Spleen (tissue), 11 donors: ENCODE measurements at regions not wholly inside any gene's neighbourhood (a gene's known extent, or its start where the extent isn't known, plus 50 kb on each side); places are given as distances from the start of the nearest gene placed in this dataset.

Experiments used
- DNase-seq: peaks from one replicate; pipeline ENCODE4 v3.0.0-alpha.2; 2020
- H3K27ac ChIP-seq, 8 donors: fragments of 200-600 bp; sonication (generic) in 7 of 8; 1 replicate in 4 of 8; 2 replicates in 4 of 8; pipeline versions ENCODE4 v1.5.0 to v1.8.0; 2016 to 2021; ENCODE audit warnings: inconsistent platforms in 4 of 8, mild to moderate bottlenecking in 4 of 8, moderate library complexity in 1 of 8
- H3K27me3 ChIP-seq, 7 donors: fragments of 200-600 bp; sonication (generic) in 6 of 7; replicated peaks in 1 of 7; 1 replicate in 4 of 7; 2 replicates in 3 of 7; pipeline versions ENCODE4 v1.5.0 to v1.8.0; 2016 to 2021; ENCODE audit warnings: inconsistent platforms in 3 of 7, mild to moderate bottlenecking in 1 of 7
- H3K36me3 ChIP-seq, 6 donors: fragments of 200-600 bp; sonication (generic) in 5 of 6; 1 replicate in 4 of 6; 2 replicates in 2 of 6; pipeline versions ENCODE4 v1.5.0 to v1.8.0; 2016 to 2021; ENCODE audit warnings: inconsistent platforms in 2 of 6
- H3K4me1 ChIP-seq, 6 donors: fragments of 200-600 bp; sonication (generic) in 5 of 6; 1 replicate in 3 of 6; 2 replicates in 3 of 6; pipeline versions ENCODE4 v1.5.0 to v1.8.0; 2016 to 2021; ENCODE audit warnings: inconsistent platforms in 3 of 6
- H3K4me3 ChIP-seq, 8 donors: fragments of 200-600 bp; sonication (generic) in 7 of 8; 1 replicate in 4 of 8; 2 replicates in 4 of 8; pipeline versions ENCODE4 v1.5.0 to v1.8.0; 2016 to 2021; ENCODE audit warnings: inconsistent platforms in 4 of 8, mild to moderate bottlenecking in 4 of 8, moderate library complexity in 2 of 8
- H3K9me3 ChIP-seq, 8 donors: fragments of 200-600 bp; sonication (generic) in 7 of 8; 1 replicate in 4 of 8; 2 replicates in 4 of 8; pipeline versions ENCODE4 v1.5.0 to v1.8.0; 2016 to 2021; ENCODE audit warnings: inconsistent platforms in 4 of 8
- CTCF ChIP-seq, 11 experiments: fragments of 200-600 bp in 7 of 11; fragments of 450-650 bp in 4 of 11; sonication (generic) in 4 of 11; IDR thresholded peaks in 8 of 11; conservative IDR thresholded peaks in 3 of 11; 1 replicate in 7 of 11; 2 replicates in 4 of 11; pipeline versions ENCODE4 v1.4.0 to v1.8.0; 2016 to 2021; ENCODE audit warnings: antibody characterized with exemption in 11 of 11, inconsistent platforms in 4 of 11, mild to moderate bottlenecking in 1 of 11
- POLR2A ChIP-seq, 3 donors: fragments of 450-650 bp; IDR thresholded peaks; one replicate each; pipeline ENCODE4 v1.5.1; 2017; ENCODE audit warnings: antibody characterized with exemption in 3 of 3, mild to moderate bottlenecking in 1 of 3
- POLR2AphosphoS5 ChIP-seq, 3 donors: sonication (generic); formaldehyde crosslinking; IDR thresholded peaks; one replicate each; pipeline ENCODE4 v1.5.1; 2017; ENCODE audit warnings: antibody characterized with exemption in 3 of 3
- WGBS, 5 donors: extraction: QIAGEN DNeasy Blood & Tissue Kit in 3 of 5; methylation state at CpG; one replicate each; pipeline versions ENCODE4 v1.1.5 to v1.1.7; 2013 to 2018; 5-methylcytosine and 5-hydroxymethylcytosine counted together
- intact Hi-C: fragments of 100-400 bp; cut with DNase I; formaldehyde crosslinking; loops from one replicate; pipeline ENCODE4 v1.15.0; 2023; ENCODE audit warnings: low total_unique reads
- donor health status: healthy with polysubstance abuse.
- donor health status: DM: no; HTN: no; CAD: no; lungs with moderate emphysema.
- donor health status: DM: no; HTN: no; CAD: no.
- donor health status: Bipolar disorder and iron deficiency.
- donor health status: healthy.
- donor health status: DM: no; HTN: no; CAD: no.
- donor health status: DM: yes; HTN: yes; CAD: no.

- 65 to 83% (median 73%) methylated on average over 3 of the region's 3 CpGs for WGBS, 5 donors
- Histone ChIP-seq H3K36me3 (no peaks in the 10 kb centered on the region), H3K27ac (no peak overlapping the region), H3K4me3 (no peak overlapping the region), H3K27me3 (no peaks in the 10 kb centered on the region), H3K9me3 (no peaks in the 10 kb centered on the region), H3K4me1 (peaks cover 0 to 17% (median 11%) of the 10 kb centered on the region in 6 donors)
- no peak for TF ChIP-seq POLR2A (IDR thresholded peaks at IDR 0.05)
- TF ChIP-seq POLR2AphosphoS5 (IDR thresholded peaks at IDR 0.05), result no peak
- no peak for TF ChIP-seq CTCF (IDR thresholded peaks at IDR 0.05 in 8 of 11, conservative IDR thresholded peaks at IDR 0.05 in 3 of 11)
- intact Hi-C loops, result no loop called here
- no peak for DNase-seq
These were observed 857.3 kb downstream of the RNF144A start for GRCh38 chr2:7774481-7774880.

GRCh38 chr2:7777668-7778067, 860.5 kb downstream of the RNF144A start:
- 78 to 92% (median 88%) methylated on average over 3 of the region's 3 CpGs for WGBS, 5 donors
- no peak for TF ChIP-seq POLR2A (IDR thresholded peaks at IDR 0.05)
- TF ChIP-seq CTCF (IDR thresholded peaks at IDR 0.05 in 8 of 11, conservative IDR thresholded peaks at IDR 0.05 in 3 of 11), result no peak
- H3K27me3 ChIP-seq, result no peaks in the 10 kb centered on the region
- DNase-seq, result no peak
- no peaks in the 10 kb centered on the region for H3K9me3 ChIP-seq
- H3K4me3 ChIP-seq, result no peak overlapping the region
- peaks cover 0 to 17% (median 11%) of the 10 kb centered on the region in 6 donors for H3K4me1 ChIP-seq
- intact Hi-C loops, result no loop called here
- no peak overlapping the region for H3K27ac ChIP-seq
- H3K36me3 ChIP-seq, result no peaks in the 10 kb centered on the region

- H3K27me3 ChIP-seq, result no peaks in the 10 kb centered on the region
- TF ChIP-seq POLR2A (IDR thresholded peaks at IDR 0.05) (no peak), POLR2AphosphoS5 (IDR thresholded peaks at IDR 0.05) (no peak), CTCF (IDR thresholded peaks at IDR 0.05 in 8 of 11, conservative IDR thresholded peaks at IDR 0.05 in 3 of 11) (no peak)
- intact Hi-C loops, result no loop called here
- WGBS, 5 donors, result 87 to 93% (median 93%) methylated on average over 5 of the region's 5 CpGs
- no peak overlapping the region for H3K4me3 ChIP-seq
- no peak overlapping the region for H3K27ac ChIP-seq
- no peaks in the 10 kb centered on the region for H3K4me1 ChIP-seq
- no peaks in the 10 kb centered on the region for H3K9me3 ChIP-seq
- DNase-seq, result no peak
- H3K36me3 ChIP-seq, result no peaks in the 10 kb centered on the region
These were observed 863.1 kb downstream of the RNF144A start for GRCh38 chr2:7780321-7780720.

- H3K36me3 ChIP-seq, result no peaks in the 10 kb centered on the region
- 89 to 95% (median 93%) methylated on average over 4 of the region's 4 CpGs for WGBS, 5 donors
- H3K9me3 ChIP-seq, result no peaks in the 10 kb centered on the region
- no peaks in the 10 kb centered on the region for H3K27me3 ChIP-seq
- no peaks in the 10 kb centered on the region for H3K4me1 ChIP-seq
- TF ChIP-seq CTCF (IDR thresholded peaks at IDR 0.05 in 8 of 11, conservative IDR thresholded peaks at IDR 0.05 in 3 of 11) (no peak), POLR2A (IDR thresholded peaks at IDR 0.05) (no peak), POLR2AphosphoS5 (IDR thresholded peaks at IDR 0.05) (no peak)
- no peak overlapping the region for H3K27ac ChIP-seq
- intact Hi-C loops, result no loop called here
- no peak overlapping the region for H3K4me3 ChIP-seq
- no peak for DNase-seq
These were observed 868.5 kb downstream of the RNF144A start for GRCh38 chr2:7785700-7786099.
